Bronchial epithelial cell (primary cell): ENCODE measurements at regions not wholly inside any gene's neighbourhood (a gene's known extent, or its start where the extent isn't known, plus 50 kb on each side); places are given as distances from the start of the nearest gene placed in this dataset.
"Not testable (repeated sequence)": the region's sequence is repeated elsewhere in the genome, so short reads cannot be mapped to it uniquely, and the experiment has no call there.

Experiments used
- DNase-seq: peaks from one replicate; pipeline ENCODE4 v3.0.0-alpha.2; 2010; ENCODE audit warnings: low read depth
- FAIRE-seq: peaks from 2 replicates; lab custom pipeline; 2011; peaks lifted over from hg19 to GRCh38; lab: Jason Lieb, UNC
- H3K27me3 ChIP-seq: 2 replicates; pipeline ENCODE4 v1.5.1; 2011; ENCODE audit warnings: low read length; ENCODE audit not compliant: control insufficient read depth, insufficient read depth
- H3K36me3 ChIP-seq: 2 replicates; pipeline ENCODE4 v1.5.1; 2011; ENCODE audit warnings: low read length; ENCODE audit not compliant: control insufficient read depth, insufficient read depth
- H3K4me3 ChIP-seq: 2 replicates; pipeline ENCODE4 v1.5.1; 2011; ENCODE audit warnings: mild to moderate bottlenecking, low read depth, low read length, control low read depth
- TF ChIP-seq, protein P1 (sequence below): IDR thresholded peaks from 2 replicates; pipeline ENCODE4 v1.5.1; 2011; ENCODE audit warnings: mild to moderate bottlenecking, moderate library complexity, low read length, control low read depth, inconsistent platforms; ENCODE audit not compliant: insufficient read depth, severe bottlenecking

DNA sequence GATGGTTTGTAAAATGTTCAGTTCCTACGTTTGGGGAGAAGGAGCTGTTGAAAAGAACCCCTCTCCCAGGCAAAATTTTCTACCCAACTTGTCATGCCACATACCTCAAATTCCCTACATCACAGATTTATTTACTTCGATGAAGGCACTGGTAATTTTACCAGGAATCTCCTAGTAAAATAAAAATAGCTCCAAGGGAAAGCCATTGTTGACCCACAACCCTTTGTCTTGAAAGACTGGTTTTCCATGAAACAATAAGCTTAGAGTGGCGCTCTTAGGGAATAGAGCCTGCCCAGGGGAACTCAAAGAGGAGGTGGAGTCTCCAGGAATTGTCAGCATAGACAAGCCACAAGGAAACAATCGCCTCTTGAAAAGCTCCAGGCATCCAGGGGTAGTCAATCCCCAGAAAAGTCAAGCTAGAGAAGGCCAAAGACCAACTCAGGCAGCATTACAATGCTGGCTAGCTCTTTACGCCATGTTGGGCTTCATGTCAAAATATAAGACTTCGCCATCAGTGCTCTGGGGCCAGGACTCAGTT lies 99.2 kb upstream of the RREB1 start:
- FAIRE-seq: no peak
- no peak for DNase-seq
- TF ChIP-seq, protein P1, sequence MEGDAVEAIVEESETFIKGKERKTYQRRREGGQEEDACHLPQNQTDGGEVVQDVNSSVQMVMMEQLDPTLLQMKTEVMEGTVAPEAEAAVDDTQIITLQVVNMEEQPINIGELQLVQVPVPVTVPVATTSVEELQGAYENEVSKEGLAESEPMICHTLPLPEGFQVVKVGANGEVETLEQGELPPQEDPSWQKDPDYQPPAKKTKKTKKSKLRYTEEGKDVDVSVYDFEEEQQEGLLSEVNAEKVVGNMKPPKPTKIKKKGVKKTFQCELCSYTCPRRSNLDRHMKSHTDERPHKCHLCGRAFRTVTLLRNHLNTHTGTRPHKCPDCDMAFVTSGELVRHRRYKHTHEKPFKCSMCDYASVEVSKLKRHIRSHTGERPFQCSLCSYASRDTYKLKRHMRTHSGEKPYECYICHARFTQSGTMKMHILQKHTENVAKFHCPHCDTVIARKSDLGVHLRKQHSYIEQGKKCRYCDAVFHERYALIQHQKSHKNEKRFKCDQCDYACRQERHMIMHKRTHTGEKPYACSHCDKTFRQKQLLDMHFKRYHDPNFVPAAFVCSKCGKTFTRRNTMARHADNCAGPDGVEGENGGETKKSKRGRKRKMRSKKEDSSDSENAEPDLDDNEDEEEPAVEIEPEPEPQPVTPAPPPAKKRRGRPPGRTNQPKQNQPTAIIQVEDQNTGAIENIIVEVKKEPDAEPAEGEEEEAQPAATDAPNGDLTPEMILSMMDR: no peak

DNA sequence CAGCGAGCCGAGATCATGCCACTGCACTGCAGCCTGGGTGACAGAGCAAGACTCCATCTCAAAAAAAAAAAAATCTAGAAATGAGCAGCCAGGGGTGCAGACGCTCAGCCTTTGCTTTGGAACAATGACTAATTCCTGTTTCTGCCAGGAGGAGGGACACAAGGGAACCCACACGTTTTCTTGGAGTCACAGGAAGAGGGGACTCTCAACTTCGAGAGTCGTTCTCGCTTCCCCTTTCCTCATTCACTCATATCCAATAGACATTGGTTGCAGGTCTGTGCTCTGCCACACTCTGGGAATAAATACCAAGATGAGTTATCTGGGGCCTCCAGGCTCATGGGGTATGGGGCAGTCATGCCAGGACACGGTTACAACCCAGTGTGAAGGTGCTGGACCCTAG lies 91.5 kb upstream of the RREB1 start:
- H3K27me3 ChIP-seq: no peaks in the 10 kb centered on the region
- H3K4me3 ChIP-seq: no peak overlapping the region
- FAIRE-seq (no peak), DNase-seq (no peak)
- TF ChIP-seq, protein P1: no peak
- H3K36me3 ChIP-seq: no peaks in the 10 kb centered on the region

More for the DNA sequence above, 99.2 kb upstream of the RREB1 start:
- H3K4me3 ChIP-seq: no peak overlapping the region
- no peaks in the 10 kb centered on the region for H3K36me3 ChIP-seq
- no peaks in the 10 kb centered on the region for H3K27me3 ChIP-seq

- no peak overlapping the region for H3K4me3 ChIP-seq
- FAIRE-seq: no peak
- no peaks in the 10 kb centered on the region for H3K36me3 ChIP-seq
- H3K27me3 ChIP-seq: no peaks in the 10 kb centered on the region
- DNase-seq: no peak
- TF ChIP-seq, protein P1: no peak
Observed at GRCh38 chr6:7021301-7021700, 86.5 kb upstream of the RREB1 start.

GRCh38 chr6:7025861-7026260 lies 81.9 kb upstream of the RREB1 start:
- H3K36me3 ChIP-seq: no peaks in the 10 kb centered on the region
- TF ChIP-seq, protein P1: no peak
- H3K4me3 ChIP-seq: no peak overlapping the region
- no peaks in the 10 kb centered on the region for H3K27me3 ChIP-seq
- no peak for FAIRE-seq
- DNase-seq: no peak

- not testable (repeated sequence) for H3K4me3 ChIP-seq, FAIRE-seq, H3K36me3 ChIP-seq, H3K27me3 ChIP-seq, DNase-seq
Observed at GRCh38 chr6:7028963-7029362, 78.8 kb upstream of the RREB1 start.

GRCh38 chr6:7030968-7031367 lies 76.8 kb upstream of the RREB1 start:
- not testable (repeated sequence) for H3K27me3 ChIP-seq, FAIRE-seq, H3K4me3 ChIP-seq, H3K36me3 ChIP-seq, DNase-seq

GRCh38 chr6:7033202-7033601 lies 74.6 kb upstream of the RREB1 start:
- TF ChIP-seq, protein P1: no peak
- Histone ChIP-seq H3K27me3 (no peaks in the 10 kb centered on the region), H3K36me3 (no peaks in the 10 kb centered on the region), H3K4me3 (no peak overlapping the region)
- FAIRE-seq (no peak), DNase-seq (no peak)
